ENCODE measurements at regions not wholly inside any gene's neighbourhood (a gene's known extent, or its start where the extent isn't known, plus 50 kb on each side); places are given as distances from the start of the nearest gene placed in this dataset.
A peak's percentile ranks its signal among the peaks of the same experiment; 100 is the strongest.

DNA sequence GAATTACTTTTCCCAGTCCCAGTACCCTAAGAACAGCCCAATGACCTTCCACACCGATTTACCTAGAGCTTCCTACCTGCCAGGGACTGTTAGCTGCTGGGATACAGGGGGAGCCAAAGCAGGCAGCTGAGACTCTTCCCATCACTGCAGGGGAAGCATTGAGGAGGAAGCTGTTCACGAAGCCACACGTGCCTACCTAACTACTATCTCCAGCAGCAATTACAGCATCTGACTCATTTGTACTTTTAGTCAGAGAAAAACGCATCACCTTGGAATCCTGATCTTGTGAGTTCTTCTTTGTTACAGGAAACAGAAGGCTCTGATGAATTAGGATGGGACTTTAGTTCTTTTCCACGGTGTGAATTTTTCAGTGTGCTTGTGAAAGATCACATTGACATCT lies 113.7 kb upstream of the DHX40 start:
- Histone ChIP-seq H3K4me3 (ENCODE audit: low read depth, low read length) (no peak overlapping the region), H3K79me2 (no peaks in the 10 kb centered on the region), H3K36me3 (ENCODE audit: control insufficient read depth, insufficient read depth, low read length) (no peaks in the 10 kb centered on the region), H3K9me3 (ENCODE audit: control insufficient read depth, low read length) (no peaks in the 10 kb centered on the region), H3K4me2 (ENCODE audit: low read length) (no peak overlapping the region), H3K27ac (no peak overlapping the region), H3K4me1 (peaks cover 4% of the 10 kb centered on the region), H3K27me3 (ENCODE audit: control insufficient read depth, insufficient read depth, low read length) (no peaks in the 10 kb centered on the region), H2AFZ (no peak overlapping the region), H3K9ac (no peak overlapping the region)
- TF ChIP-seq, protein P1, sequence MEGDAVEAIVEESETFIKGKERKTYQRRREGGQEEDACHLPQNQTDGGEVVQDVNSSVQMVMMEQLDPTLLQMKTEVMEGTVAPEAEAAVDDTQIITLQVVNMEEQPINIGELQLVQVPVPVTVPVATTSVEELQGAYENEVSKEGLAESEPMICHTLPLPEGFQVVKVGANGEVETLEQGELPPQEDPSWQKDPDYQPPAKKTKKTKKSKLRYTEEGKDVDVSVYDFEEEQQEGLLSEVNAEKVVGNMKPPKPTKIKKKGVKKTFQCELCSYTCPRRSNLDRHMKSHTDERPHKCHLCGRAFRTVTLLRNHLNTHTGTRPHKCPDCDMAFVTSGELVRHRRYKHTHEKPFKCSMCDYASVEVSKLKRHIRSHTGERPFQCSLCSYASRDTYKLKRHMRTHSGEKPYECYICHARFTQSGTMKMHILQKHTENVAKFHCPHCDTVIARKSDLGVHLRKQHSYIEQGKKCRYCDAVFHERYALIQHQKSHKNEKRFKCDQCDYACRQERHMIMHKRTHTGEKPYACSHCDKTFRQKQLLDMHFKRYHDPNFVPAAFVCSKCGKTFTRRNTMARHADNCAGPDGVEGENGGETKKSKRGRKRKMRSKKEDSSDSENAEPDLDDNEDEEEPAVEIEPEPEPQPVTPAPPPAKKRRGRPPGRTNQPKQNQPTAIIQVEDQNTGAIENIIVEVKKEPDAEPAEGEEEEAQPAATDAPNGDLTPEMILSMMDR (IDR thresholded peaks at IDR 0.05) = no peak

- Histone ChIP-seq H3K79me2 (no peaks in the 10 kb centered on the region), H2AFZ (no peak overlapping the region), H3K4me2 (ENCODE audit: low read length) (no peak overlapping the region), H3K9me3 (ENCODE audit: control insufficient read depth, low read length) (no peaks in the 10 kb centered on the region), H3K4me1 (peaks cover 7% of the 10 kb centered on the region), H3K9ac (no peak overlapping the region), H3K27me3 (ENCODE audit: control insufficient read depth, insufficient read depth, low read length) (no peaks in the 10 kb centered on the region), H3K27ac (no peak overlapping the region), H3K4me3 (ENCODE audit: low read depth, low read length) (no peak overlapping the region), H3K36me3 (ENCODE audit: control insufficient read depth, insufficient read depth, low read length) (no peaks in the 10 kb centered on the region)
- TF ChIP-seq, protein P1 (IDR thresholded peaks at IDR 0.05) = no peak
Observed at GRCh38 chr17:59454633-59455105, 110.7 kb upstream of the DHX40 start.

GRCh38 chr17:59456428-59456827 lies 109.0 kb upstream of the DHX40 start:
- Histone ChIP-seq H3K27me3 (ENCODE audit: control insufficient read depth, insufficient read depth, low read length) (no peaks in the 10 kb centered on the region), H3K36me3 (ENCODE audit: control insufficient read depth, insufficient read depth, low read length) (no peaks in the 10 kb centered on the region), H3K4me2 (ENCODE audit: low read length) (no peak overlapping the region), H3K9me3 (ENCODE audit: control insufficient read depth, low read length) (no peaks in the 10 kb centered on the region), H3K4me1 (peaks cover 7% of the 10 kb centered on the region), H3K4me3 (ENCODE audit: low read depth, low read length) (no peak overlapping the region), H3K79me2 (no peaks in the 10 kb centered on the region), H2AFZ (no peak overlapping the region), H3K27ac (no peak overlapping the region), H3K9ac (no peak overlapping the region)
- TF ChIP-seq, protein P1 (IDR thresholded peaks at IDR 0.05) = no peak

DNA sequence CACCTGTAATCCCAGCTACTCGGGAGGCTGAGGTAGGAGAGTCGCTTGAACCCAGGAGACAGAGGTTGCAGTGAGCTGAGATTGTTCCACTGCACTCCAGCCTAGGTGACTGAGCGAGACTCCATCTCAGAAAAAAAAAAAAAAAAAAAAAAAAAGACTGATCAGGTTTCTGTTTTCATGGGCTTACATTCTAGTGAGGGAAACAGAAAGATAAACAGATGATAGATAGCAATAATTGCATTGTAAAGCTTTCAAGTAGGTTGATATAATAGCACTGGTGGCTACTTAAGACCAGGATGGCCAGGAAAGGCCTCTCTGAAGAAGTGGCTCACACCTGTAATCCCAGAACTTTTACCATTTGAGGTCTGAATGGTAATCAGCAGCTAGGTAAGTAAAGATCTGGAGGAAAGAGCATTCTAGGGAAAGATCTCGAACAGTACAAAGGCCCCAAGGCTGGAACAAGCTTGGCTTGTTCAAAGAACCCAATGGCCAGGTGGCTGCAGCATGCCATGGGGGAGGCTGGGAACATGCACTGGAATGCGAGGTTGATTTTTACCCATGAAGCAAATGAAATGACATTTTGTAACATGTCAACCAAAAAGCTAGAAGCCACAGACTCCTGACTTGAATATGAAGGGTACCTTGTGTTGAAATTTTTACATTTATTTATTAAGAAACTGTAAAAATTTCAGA lies 108.3 kb upstream of the DHX40 start:
- TF ChIP-seq, protein P1 (IDR thresholded peaks at IDR 0.05) = no peak
- no peak overlapping the region for H3K27ac ChIP-seq
- peaks cover 7% of the 10 kb centered on the region for H3K4me1 ChIP-seq
- no peaks in the 10 kb centered on the region for H3K27me3 ChIP-seq (ENCODE audit: control insufficient read depth, insufficient read depth, low read length)
- H3K9ac ChIP-seq = no peak overlapping the region
- no peak overlapping the region for H3K4me2 ChIP-seq (ENCODE audit: low read length)
- H3K9me3 ChIP-seq (ENCODE audit: control insufficient read depth, low read length) = no peaks in the 10 kb centered on the region
- H3K36me3 ChIP-seq (ENCODE audit: control insufficient read depth, insufficient read depth, low read length) = no peaks in the 10 kb centered on the region
- peak overlapping the region; percentile 41 for H2AFZ ChIP-seq
- H3K79me2 ChIP-seq = no peaks in the 10 kb centered on the region
- no peak overlapping the region for H3K4me3 ChIP-seq (ENCODE audit: low read depth, low read length)

- Histone ChIP-seq H3K4me3 (ENCODE audit: low read depth, low read length) (no peak overlapping the region), H3K9me3 (ENCODE audit: control insufficient read depth, low read length) (no peaks in the 10 kb centered on the region), H3K4me2 (ENCODE audit: low read length) (no peak overlapping the region), H3K79me2 (no peaks in the 10 kb centered on the region), H3K9ac (no peak overlapping the region), H3K27ac (no peak overlapping the region), H3K4me1 (no peaks in the 10 kb centered on the region), H2AFZ (no peak overlapping the region), H3K27me3 (ENCODE audit: control insufficient read depth, insufficient read depth, low read length) (no peaks in the 10 kb centered on the region), H3K36me3 (ENCODE audit: control insufficient read depth, insufficient read depth, low read length) (no peaks in the 10 kb centered on the region)
- TF ChIP-seq, protein P1 (IDR thresholded peaks at IDR 0.05) = no peak
Observed at GRCh38 chr17:59462385-59462784, 103.0 kb upstream of the DHX40 start.

Data from parathyroid adenoma (tissue), 2 donors.